GM12878 (cell line): ENCODE measurements at regions not wholly inside any gene's neighbourhood (a gene's known extent, or its start where the extent isn't known, plus 50 kb on each side); places are given as distances from the start of the nearest gene placed in this dataset.

ENCODE experiments used
- ATAC-seq: fragments of 200-7000 bp; cut with Tn5 transposase; 3 replicates; pipeline ENCODE4 v1.9.1; 2020; ENCODE audit warnings: mild to moderate bottlenecking, moderate library complexity
- BruUV-seq: library from RNA; stranded (reverse); fragments of 400-500 nt; replicated peaks from 2 replicates; lab custom pipeline; 2021; lab: Mats Ljungman, UMichigan
- CTCF ChIA-PET: fragments of 300-600 bp; sonication (Branson Sonifier 250); formaldehyde crosslinking; extraction: SDS; loops from one replicate; lab custom pipeline; 2021; ENCODE audit warnings: inconsistent platforms; lab: Yijun Ruan, JAX
- POLR2A ChIA-PET: fragments of 350-600 bp; formaldehyde crosslinking; extraction: SDS; loops from one replicate; lab custom pipeline; 2021; ENCODE audit warnings: inconsistent platforms; lab: Charles Lee
- RAD21 ChIA-PET: fragments of 300-600 bp; sonication (Branson Sonifier 250); formaldehyde crosslinking; loops from one replicate; lab custom pipeline; 2023; ENCODE audit warnings: antibody characterized with exemption; ENCODE audit not compliant: unreplicated experiment; lab: Charles Lee
- SMC1A ChIA-PET: fragments of 300-600 bp; sonication (Branson Sonifier 250); formaldehyde crosslinking; loops from one replicate; lab custom pipeline; 2023; ENCODE audit not compliant: unreplicated experiment, uncharacterized antibody; lab: Charles Lee
- DNase-seq: peaks from one replicate; pipeline ENCODE4 v3.0.0-alpha.2; 2011; ENCODE audit warnings: low read depth, low spot score
- FAIRE-seq: peaks from 3 replicates; lab custom pipeline; 2011; peaks lifted over from hg19 to GRCh38; lab: Jason Lieb, UNC
- H2AFZ ChIP-seq: 2 replicates; pipeline ENCODE4 v1.6.0; 2011; ENCODE audit warnings: low read depth, low read length, control low read depth; ENCODE audit not compliant: control insufficient read depth
- H3K27ac ChIP-seq: 2 replicates; pipeline ENCODE4 v1.5.1; 2011; ENCODE audit warnings: control low read depth; ENCODE audit not compliant: control insufficient read depth, insufficient read depth
- H3K27me3 ChIP-seq, 2 experiments: replicated peaks in 1 of 2; 2 replicates each; pipeline versions ENCODE4 v1.6.0 to v1.6.1; 2011; ENCODE audit warnings: low read length in 1 of 2; ENCODE audit not compliant: control insufficient read depth in 2 of 2, insufficient read depth in 2 of 2
- H3K36me3 ChIP-seq, 2 experiments: 2 replicates each; pipeline ENCODE4 v1.5.1; 2011; ENCODE audit warnings: low read length in 1 of 2; ENCODE audit not compliant: control insufficient read depth in 2 of 2, insufficient read depth in 2 of 2
- H3K4me1 ChIP-seq: 2 replicates; pipeline ENCODE4 v1.6.1; 2011; ENCODE audit warnings: mild to moderate bottlenecking, low read length, moderate library complexity, mixed read lengths; ENCODE audit not compliant: control insufficient read depth, insufficient read depth
- H3K4me2 ChIP-seq: 2 replicates; pipeline ENCODE4 v1.6.0; 2011; ENCODE audit warnings: control low read depth; ENCODE audit not compliant: control insufficient read depth, insufficient read depth
- H3K4me3 ChIP-seq: fragments of 200-600 bp; sonication (generic); 2 replicates; pipeline ENCODE4 v1.5.1; 2016
- H3K79me2 ChIP-seq: 2 replicates; pipeline ENCODE4 v1.6.0; 2011; ENCODE audit warnings: low read length; ENCODE audit not compliant: control insufficient read depth, insufficient read depth
- H3K9ac ChIP-seq: 2 replicates; pipeline ENCODE4 v1.8.0; 2011; ENCODE audit warnings: low read length, control low read depth, mixed read lengths; ENCODE audit not compliant: control insufficient read depth, insufficient read depth
- H3K9me3 ChIP-seq: replicated peaks from 3 replicates; pipeline ENCODE4 v1.5.1; 2011; ENCODE audit warnings: mild to moderate bottlenecking, low read length; ENCODE audit not compliant: control insufficient read depth, insufficient read depth
- H4K20me1 ChIP-seq: 2 replicates; pipeline ENCODE4 v1.6.0; 2011; ENCODE audit not compliant: control insufficient read depth, insufficient read depth
- CREM ChIP-seq: IDR thresholded peaks from 2 replicates; pipeline ENCODE4 v1.6.1; 2014; ENCODE audit warnings: antibody characterized with exemption, low read depth
- EP300 ChIP-seq, 2 experiments: fragments of 150-350 bp in 1 of 2; IDR thresholded peaks; 2 replicates each; pipeline ENCODE4 v1.6.1; 2011 to 2012; ENCODE audit warnings: low read depth in 2 of 2, low read length in 2 of 2, borderline replicate concordance in 1 of 2, improper control_type of control experiment in 1 of 2, inconsistent platforms in 1 of 2; ENCODE audit not compliant: control insufficient read depth in 1 of 2
- ESRRA ChIP-seq: IDR thresholded peaks from 2 replicates; pipeline ENCODE4 v1.6.1; 2012; ENCODE audit warnings: mild to moderate bottlenecking, low read length, improper control_type of control experiment
- FOXM1 ChIP-seq: IDR thresholded peaks from 2 replicates; pipeline ENCODE4 v1.6.1; 2012; ENCODE audit warnings: low read depth, mild to moderate bottlenecking, inconsistent platforms, low read length, moderate library complexity
- IRF3 ChIP-seq: fragments of 450-650 bp; IDR thresholded peaks from 2 replicates; pipeline ENCODE4 v1.6.1; 2014; ENCODE audit warnings: mild to moderate bottlenecking
- JUND ChIP-seq: IDR thresholded peaks from 2 replicates; pipeline ENCODE4 v1.6.1; 2012; ENCODE audit warnings: low read depth, mild to moderate bottlenecking, low read length, improper control_type of control experiment, moderate library complexity
- MEF2B ChIP-seq: fragments of 450-650 bp; IDR thresholded peaks from 2 replicates; pipeline ENCODE4 v1.6.1; 2018; ENCODE audit warnings: mild to moderate bottlenecking, moderate library complexity; ENCODE audit not compliant: partially characterized antibody, poor library complexity, severe bottlenecking
- NFIC ChIP-seq: IDR thresholded peaks from 2 replicates; pipeline ENCODE4 v1.6.1; 2012; ENCODE audit warnings: low read depth, mild to moderate bottlenecking, inconsistent platforms, low read length, moderate library complexity
- PRDM15 ChIP-seq: fragments of 450-650 bp; formaldehyde crosslinking; IDR thresholded peaks from 2 replicates; pipeline ENCODE4 v1.4.0; 2020; ENCODE audit warnings: mild to moderate bottlenecking, moderate library complexity
- SP1 ChIP-seq: IDR thresholded peaks from one replicate; pipeline ENCODE4 v1.6.1; 2011; ENCODE audit warnings: low read depth, low read length
- SREBF1 ChIP-seq: IDR thresholded peaks from 2 replicates; pipeline ENCODE4 v1.6.1; 2012; ENCODE audit warnings: mild to moderate bottlenecking, low read length
- TCF3 ChIP-seq: IDR thresholded peaks from 2 replicates; pipeline ENCODE4 v1.6.1; 2012; ENCODE audit warnings: low read depth, mild to moderate bottlenecking, low read length, borderline replicate concordance; ENCODE audit not compliant: insufficient read depth
- USF2 ChIP-seq: IDR thresholded peaks from 2 replicates; pipeline ENCODE4 v1.6.1; 2011; ENCODE audit warnings: low read depth, low read length, improper control_type of control experiment, borderline replicate concordance
- ZNF687 ChIP-seq: fragments of 450-650 bp; IDR thresholded peaks from 2 replicates; pipeline ENCODE4 v1.6.1; 2017; ENCODE audit warnings: mild to moderate bottlenecking, moderate library complexity
- WGBS: methylation state at CpG from one replicate; pipeline ENCODE4 v1.1.6; 2016; ENCODE audit warnings: low lambda C conversion rate; ENCODE audit not compliant: insufficient replicate concordance, insufficient coverage; ENCODE audit errors: missing lambda C conversion rate; 5-methylcytosine and 5-hydroxymethylcytosine counted together
- in situ Hi-C: fragments of 300-500 bp; cut with MboI; formaldehyde crosslinking; loops from 9 replicates; pipeline ENCODE4 v1.14.3; 2018; ENCODE audit warnings: mixed read lengths
- intact Hi-C: fragments of 100-400 bp; cut with micrococcal nuclease; formaldehyde crosslinking; loops from one replicate; pipeline ENCODE4 v1.14.2; 2022; ENCODE audit not compliant: unreplicated experiment

- H3K79me2 ChIP-seq: no peaks in the 10 kb centered on the region
- POLR2A ChIA-PET: no interaction called here
- in situ Hi-C loops: no loop called here
- no peak overlapping the region for H3K4me3 ChIP-seq
- SMC1A ChIA-PET: no interaction called here
- BruUV-seq: no TSS peak
- no peaks in the 10 kb centered on the region for H3K4me1 ChIP-seq
- H3K27ac ChIP-seq: no peak overlapping the region
- no peaks in the 10 kb centered on the region for H3K36me3 ChIP-seq
- no peaks in the 10 kb centered on the region for H3K9me3 ChIP-seq
- WGBS: 0% methylated on average over 4 of the region's 4 CpGs
- no peak overlapping the region for H3K4me2 ChIP-seq
- H3K9ac ChIP-seq: no peak overlapping the region
- FAIRE-seq (no peak), ATAC-seq (no peak), DNase-seq (no peak)
- no peaks in the 10 kb centered on the region for H4K20me1 ChIP-seq
- H3K27me3 ChIP-seq: no peaks in the 10 kb centered on the region
- RAD21 ChIA-PET: no interaction called here
- intact Hi-C loops: no loop called here
- CTCF ChIA-PET: no interaction called here
- no peak overlapping the region for H2AFZ ChIP-seq
- no peak for TF ChIP-seq SP1
- TF ChIP-seq FOXM1: no peak
- no peak for TF ChIP-seq IRF3
- TF ChIP-seq TCF3: no peak
- no peak for TF ChIP-seq ESRRA
- TF ChIP-seq PRDM15: no peak
- TF ChIP-seq JUND: no peak
- TF ChIP-seq USF2: no peak
- no peak for TF ChIP-seq NFIC
- TF ChIP-seq ZNF687: no peak
- TF ChIP-seq EP300 (IDR thresholded peaks at IDR 0.05; ENCODE audit: borderline replicate concordance in 1 of 2, control insufficient read depth in 1 of 2, low read depth in 2 of 2, low read length in 2 of 2): no peak
- no peak for TF ChIP-seq MEF2B
- TF ChIP-seq CREM: no peak
- TF ChIP-seq SREBF1: no peak
Measured at GRCh38 chr12:84043355-84043754, 869.2 kb downstream of the SLC6A15 start.
